HG02981 (cell line): ENCODE measurements at regions not wholly inside any gene's neighbourhood (a gene's known extent, or its start where the extent isn't known, plus 50 kb on each side); places are given as distances from the start of the nearest gene placed in this dataset.

Experiments
- ATAC-seq: cut with Tn5 transposase; IDR thresholded peaks from one replicate; pipeline ENCODE4 v1.9.1; 2021; ENCODE audit warnings: mild to moderate bottlenecking, moderate library complexity; ENCODE audit not compliant: unreplicated experiment

DNA sequence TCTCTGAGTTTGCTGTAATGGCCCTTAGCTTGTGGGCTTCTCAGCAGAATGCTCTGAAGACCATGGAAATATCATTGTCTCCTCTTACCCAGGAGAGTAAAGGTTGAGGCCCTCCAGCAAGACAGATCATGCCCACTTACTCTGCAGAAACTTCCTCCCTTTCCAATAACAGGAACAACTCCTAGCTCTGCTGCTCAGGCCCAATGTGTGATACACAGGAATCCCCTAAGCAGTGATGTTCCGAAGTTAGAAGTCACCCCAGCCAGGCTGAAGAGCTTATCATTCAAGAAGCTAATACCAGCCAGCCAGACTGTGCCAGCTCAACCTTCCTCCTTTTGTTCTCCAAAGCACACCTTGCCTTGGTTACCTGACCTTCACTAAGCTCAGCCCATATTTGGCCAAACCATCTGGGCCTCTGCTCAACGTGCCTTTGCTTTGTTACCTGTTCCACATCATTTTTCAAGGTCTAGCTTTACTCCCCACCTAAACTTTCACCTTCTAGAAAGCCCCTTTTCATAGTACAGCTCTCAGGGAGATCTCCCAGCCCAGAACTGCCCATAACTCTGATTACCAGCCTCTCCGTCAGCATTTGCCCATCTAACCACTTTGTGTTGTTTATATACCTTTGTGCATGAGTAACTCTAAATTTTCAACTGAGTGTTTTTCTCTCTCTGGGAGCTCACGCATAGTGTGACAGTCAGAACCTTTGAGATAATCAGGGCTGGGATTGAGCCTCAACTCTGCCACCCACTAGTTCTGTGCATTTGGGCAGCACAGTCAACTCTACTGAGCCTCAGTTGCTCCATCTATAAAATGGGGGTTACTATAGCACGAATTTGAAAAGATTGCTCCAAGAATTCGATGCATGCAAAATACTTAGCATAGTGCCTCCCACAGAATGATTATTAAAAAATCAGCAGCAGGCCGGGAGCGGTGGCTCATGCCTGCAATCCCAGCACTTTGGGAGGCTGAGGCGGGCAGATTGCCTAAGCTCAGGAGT lies 107.6 kb upstream of the CPEB4 start:
- ATAC-seq = no peak

DNA sequence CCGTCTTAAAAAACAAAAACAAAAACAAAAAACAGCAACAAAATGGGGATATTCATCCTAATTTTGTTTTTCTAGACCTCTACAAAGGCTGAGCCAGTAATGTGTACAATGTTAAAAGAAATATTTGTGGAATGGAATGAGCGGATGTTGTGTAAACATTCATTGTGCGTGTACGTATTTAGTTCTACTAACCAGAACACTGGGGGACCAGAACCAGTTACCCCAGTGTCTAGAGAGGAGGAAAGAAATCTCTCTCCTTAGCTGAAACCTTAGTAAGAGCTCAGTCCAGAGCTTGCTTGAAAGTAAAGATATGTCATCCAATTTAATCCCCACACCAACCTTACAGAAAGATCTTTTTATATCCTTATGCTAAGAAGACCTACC lies 106.7 kb upstream of the CPEB4 start:
- ATAC-seq = no peak

DNA sequence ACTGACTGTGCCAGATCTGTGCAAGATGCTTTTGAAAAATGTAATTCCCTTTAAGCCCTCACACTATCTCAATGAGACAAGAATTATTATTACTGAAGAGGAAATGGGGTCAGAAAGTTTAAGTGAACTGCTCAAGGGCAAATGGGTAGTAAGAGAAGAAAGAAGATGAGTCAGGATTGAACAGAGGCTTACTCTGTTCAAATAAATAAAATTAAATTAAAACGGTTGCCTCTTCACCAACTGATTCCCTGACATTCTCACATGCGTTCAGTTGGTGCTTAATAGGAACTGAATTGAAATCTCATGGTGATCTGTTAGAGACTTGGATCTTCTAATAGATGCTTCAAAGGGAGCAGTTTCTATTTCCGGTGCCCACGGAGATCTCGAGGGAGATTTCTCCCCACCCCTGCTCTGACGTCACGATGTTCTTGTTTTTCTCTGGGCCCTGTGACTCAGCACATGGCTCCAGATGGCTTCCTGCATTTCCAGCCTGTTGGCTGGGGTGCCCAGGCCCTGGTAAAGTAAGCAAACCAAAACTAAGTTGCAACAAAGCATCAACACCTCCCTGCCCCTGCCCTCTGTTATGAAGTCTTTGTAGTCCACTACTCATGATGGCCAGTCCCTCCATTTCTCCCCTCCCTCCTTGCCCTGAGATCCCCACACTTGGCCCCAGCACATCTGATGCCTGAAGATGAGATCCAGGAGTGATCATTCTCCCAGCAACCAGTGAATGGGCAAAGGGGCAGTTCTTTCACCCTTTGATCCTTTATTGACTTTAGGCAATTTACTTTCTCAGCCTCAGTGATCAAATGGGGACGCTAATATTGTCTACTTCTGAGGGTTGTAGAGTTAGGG lies 106.1 kb upstream of the CPEB4 start:
- ATAC-seq = no peak

DNA sequence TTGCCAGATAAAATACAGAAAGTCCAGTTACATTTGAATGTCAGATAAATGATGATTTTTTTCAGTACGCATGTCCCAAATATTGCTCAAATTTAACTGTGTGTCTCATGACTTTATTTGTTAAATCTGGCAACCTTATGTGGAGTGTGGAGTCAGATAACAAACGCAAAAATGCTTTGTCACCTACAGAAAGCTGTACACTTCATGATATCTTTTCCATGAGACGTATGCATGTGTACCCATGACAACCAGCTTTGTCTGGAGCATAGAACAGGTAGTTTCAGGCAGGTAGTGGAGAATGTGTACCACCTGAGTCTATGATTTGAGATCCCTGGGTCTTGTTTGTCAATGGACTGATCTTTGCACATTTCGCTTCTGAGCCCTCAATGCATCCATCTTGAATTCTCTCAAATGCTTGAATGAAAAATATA lies 105.5 kb upstream of the CPEB4 start:
- ATAC-seq = no peak

DNA sequence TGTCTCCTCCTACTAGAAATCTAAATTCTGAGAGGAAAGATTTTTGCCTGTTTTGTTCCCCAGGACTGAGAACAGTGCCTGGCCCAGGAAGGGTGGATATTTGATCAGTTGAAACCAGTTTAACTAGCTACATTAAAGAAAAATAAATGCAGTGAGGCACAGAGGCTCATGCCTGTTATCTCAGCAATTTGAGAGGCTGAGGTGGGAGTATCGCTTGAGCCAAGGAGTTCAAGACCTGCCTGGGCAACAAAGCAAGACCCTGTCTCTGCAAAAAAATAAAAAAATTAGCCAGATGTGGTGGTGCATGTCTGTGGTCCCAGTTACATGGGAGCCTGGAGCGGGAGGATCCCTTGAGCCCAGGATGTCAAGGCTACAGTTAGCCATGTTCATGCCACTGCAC lies 104.8 kb upstream of the CPEB4 start:
- no peak for ATAC-seq

DNA sequence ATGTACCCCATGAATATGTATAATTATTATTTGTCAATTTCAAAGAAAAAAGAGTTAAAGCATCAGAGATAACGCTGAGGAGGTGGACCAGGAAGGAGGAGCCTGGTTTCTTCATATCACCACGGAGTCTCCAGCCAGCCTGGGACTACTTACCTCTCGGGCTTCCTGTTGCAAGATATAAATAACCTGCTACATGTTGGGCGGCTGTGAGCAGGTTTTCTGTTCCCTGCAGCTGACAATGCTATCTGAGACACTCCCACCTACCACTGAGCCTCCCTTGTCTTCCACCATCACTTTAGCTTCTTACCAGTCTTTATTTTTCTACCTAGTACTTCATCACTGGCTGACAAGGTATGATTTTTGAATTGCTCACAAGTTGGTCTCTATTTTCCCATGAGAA lies 102.7 kb upstream of the CPEB4 start:
- no peak for ATAC-seq

DNA sequence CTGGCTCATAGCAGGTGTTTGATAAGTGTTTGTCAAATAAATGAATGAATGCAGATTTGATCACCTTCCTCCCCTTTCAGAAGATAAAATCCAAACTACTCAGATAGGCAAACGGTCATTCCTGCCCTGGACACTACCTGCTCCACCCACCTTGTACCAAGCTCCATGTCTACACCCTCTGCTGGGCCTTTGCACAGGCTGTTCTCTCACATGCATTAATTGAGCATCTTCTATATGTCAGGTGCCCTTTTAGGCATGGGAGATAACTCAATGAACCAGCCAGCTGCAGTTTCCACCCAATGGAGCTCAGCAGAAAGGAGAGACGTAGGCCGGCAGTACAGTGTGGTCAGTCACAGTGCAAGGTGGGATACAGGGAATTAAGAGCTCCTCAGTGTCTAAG lies 102.3 kb upstream of the CPEB4 start:
- ATAC-seq = no peak

DNA sequence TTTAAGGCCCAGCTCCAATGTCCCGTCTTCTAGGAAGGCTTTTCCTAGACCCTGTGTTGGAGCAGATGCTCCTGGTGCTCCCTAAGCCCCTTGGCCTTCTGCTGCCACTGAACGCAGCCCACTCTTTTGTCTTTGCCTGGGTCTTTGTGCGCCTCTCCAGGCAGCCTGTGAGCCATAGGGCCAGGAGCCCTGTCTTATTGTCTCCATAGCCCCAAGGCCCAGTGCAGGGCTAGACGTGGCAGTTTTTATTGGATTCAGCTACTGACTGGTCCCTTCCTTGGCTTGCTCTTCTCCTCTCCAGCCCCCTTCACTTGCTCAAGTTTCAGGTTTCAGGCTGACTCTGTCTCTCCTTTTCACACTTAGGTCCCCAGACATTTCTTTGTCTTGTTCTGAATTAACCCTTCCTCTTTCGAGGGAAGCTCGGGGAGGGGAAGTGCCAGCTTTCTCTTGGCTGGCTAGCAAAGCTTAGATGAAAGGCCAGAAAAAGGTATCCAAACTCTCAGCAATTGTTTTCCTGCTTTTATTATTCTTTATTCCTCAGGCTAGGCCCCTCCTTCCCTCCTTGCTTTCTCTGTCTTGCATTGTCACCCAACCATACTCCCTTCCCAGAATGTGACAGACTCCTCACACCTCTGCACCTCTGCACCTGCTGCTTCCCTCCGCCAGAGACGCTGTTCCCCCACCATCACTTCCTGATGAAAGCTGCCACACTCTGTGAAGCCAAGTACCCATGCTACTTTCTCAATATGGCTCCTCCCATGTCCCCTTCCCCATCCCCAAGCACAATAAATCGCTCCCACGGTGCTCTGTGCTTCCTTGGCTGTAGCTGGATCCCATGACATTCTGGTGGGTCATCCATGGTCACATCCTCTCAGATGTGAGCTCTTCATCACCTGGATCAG lies 101.6 kb upstream of the CPEB4 start:
- ATAC-seq = peak; percentile 50

DNA sequence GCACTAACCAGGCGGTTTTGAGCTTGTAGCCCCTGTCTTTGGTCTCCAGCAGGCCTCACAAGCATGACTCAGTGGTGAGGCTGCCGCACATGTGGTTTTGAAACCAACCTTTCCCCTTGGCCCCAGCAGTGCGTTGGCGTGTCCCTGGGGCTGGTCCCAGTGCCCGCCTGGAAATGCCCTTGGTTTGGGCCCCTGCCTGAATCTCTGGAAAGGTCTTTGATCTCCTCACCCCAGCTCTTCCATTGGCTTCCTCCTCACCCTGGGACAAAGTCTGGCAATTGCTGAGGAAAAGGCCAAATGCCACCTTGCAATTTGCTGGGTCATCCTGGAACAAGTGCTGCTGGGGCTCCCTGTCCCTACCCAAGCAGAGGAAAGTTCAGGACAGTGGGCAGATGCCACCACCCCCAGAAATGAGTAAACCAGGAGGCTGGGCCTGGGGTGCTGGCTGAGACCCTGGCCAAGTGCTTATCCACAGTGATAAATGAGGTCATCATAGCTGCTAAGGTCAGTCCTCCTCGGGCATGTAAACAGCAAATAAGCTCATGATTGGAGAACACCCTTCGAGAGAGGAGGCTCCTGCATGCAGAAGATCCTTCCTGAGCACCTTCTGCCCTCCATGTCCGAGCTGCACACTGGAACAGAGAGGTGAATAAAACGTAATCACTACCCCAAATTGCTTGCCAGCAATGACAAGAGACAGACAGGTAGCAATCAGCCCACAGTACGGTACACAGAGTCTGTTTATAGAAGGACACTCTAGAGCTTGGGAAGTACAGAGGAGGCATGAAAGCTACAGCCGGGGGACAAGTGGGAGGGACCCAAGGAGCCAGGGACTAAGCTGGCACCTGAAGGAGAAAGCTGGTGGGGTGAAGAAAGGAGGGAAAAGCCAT lies 98.9 kb upstream of the CPEB4 start:
- ATAC-seq = no peak

DNA sequence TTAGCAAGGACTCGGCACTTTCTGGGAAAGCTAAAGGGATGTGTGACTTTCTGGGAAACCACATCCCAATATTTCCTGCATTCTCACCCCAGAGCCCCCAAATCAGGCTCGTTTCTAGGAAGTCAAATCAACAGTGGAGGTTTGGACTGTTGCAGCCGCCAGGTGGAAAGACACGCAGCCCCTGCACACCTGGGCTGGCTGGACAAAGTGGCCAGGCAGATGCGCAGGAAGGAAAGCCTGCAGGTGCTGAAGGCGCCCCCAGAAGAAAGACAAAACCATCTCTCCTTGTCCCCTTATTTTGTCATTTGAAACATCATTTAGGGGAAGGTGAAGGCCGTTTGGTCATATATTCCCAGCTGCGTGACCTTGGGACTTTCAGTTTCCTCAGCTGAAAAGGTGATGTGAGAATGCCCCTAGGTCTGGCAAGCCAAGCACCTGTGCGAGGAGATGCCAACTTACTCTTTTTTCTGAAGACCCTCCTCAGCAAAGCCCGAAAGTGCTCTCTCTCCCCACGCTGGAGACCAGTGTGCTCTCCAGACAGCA lies 97.9 kb upstream of the CPEB4 start:
- ATAC-seq = no peak

DNA sequence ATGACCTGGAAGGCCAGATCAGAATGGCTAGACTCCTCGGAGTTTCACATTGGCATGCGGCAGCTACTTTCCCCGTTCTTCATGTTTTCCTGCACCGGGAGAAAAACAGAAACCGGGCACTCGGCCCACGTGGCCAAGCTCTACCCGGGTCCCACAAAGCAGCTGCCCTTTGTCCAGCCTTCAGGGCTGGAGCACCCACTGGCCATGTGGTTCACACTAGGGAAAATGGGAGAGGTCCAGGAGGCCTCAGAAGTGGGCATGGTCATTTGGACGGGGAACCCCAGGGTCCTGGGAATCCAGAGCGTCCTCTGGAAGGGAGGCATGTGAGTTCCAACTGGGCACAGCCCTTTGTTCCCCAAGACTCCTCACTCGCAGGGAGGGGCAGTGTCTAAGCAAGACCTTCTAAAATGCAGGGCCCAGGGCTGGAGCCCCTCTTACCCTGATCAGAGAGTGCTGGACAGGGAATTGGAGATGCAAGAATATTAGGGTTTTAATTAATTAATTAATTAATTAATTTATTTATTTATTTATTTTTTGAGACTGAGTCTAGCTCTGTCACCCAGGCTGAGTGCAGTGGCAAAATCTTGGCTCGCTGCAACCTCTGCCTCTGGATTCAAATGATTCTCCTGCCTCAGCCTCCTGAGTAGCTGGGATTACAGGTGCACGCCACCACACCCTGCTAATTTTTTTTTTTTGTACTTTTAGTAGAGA lies 97.2 kb upstream of the CPEB4 start:
- ATAC-seq = no peak

DNA sequence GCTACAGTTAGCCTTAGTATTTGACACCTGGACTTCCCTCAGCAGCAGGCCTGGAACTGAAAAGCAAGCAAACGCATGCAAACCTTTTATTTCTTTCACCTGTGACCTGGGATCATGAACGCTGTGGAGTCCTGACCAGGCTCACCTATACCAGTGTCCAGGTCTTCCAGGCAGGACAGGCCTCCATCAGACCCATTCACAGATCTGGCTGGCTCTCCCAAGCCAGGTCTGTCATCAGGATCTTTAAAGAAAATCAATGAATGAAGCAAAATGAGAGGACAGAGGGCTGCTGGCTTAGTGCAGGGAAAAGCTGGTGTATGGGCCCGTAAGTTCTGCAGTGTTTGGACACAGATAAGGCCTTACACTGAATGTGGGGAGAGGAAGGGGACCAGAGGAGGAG lies 96.3 kb upstream of the CPEB4 start:
- ATAC-seq = no peak

DNA sequence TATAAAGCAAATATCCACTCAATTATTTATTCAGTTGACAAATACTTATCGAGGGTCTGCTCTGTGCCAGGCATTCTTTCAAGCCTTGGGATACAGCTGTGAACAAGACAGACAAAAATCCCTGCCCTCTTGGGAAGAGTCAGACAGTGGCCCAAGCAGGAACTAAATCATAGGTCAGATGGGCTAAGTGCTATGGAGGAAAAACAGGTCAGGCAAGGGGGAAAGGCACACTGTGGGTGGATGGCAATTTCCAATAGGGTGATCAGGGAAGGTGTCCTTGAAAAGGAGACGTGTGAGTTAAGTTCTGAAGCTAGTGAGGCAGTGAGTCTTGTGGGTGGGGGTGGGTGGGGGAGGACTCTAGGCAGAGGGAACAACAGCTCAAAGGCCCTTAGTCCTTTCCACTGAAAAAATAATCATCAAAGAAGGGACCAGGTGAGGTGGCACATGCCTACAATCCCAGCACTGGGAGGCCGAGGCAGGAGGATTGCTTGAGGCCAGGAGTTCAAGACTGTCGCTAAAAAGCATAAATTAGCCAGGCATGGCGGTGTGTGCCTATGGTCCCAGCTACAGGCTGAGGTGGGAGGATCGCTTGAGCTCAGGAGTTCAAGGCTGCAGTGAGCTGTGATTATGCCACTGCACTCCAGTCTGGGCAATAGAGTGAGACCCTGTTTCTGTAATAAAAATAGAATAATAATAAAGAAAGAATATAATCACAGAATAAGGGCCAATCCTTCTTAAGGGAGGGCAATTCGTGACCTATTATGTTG lies 95.2 kb upstream of the CPEB4 start:
- ATAC-seq = no peak

DNA sequence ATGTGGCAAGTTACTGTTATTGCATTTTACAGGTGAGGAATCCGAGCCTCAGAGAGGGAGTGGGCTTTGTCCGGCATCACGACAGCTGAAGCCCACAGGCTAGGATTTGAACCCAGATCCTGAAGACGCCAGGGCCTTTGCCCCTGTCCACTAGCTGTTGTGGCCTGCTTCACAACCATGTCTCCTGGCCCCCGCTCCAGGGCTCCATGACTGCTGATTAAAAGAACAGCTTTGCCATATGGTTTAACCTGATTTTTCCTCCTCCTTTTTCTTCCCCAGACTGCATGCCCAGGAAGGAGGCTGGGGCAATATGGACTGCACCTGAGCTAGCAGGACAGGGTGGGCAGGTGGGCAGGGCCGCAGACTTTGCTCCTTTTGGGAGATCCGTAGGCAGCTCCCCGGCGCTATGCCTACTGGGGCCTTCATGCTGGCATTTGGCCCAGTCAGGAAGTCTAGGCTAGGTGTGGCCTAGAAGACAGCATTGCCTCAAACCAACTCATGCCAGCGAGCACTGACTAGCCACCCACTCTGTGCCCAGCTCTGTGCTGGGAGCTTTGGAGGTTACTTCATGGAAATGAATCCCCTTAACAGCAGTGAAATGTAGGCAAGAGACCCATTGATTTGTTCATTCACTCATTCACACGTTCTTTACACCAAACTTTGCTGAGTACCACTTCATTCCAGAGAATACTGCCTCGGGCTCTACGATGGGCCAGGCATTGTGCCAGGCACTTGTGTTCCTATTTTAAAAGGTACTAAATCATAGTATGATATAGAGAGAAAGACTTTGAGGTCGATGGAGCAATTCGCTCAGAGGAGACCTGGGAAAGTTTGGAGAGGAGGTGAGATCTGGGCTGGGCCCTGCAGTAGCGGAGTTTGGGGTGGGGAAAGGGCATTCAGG lies 94.3 kb upstream of the CPEB4 start:
- ATAC-seq = no peak

DNA sequence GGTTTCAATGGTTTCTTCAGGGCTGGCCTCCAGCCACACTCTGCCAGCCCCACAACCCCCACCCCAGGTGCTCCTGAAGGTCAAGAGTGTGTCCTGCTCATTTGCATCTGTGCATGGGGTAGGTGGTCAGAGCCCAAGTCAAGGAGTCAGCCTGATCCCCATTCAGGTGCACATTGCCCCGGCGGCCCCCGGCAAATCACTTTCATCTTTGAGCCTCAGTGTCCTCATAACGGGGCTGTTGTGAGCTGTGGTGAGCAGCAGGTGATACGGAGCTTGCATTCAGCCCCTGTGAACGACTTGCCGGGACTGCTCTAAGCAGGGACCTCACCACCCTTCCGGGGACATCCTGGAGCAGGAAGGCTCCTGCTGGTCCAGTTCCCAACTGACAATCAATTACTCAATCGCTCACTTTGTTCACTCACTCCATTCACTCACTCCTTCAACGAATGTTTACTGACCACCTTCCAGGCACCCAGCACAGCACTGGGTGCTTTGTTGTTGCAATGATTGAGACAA lies 93.2 kb upstream of the CPEB4 start:
- ATAC-seq = no peak

DNA sequence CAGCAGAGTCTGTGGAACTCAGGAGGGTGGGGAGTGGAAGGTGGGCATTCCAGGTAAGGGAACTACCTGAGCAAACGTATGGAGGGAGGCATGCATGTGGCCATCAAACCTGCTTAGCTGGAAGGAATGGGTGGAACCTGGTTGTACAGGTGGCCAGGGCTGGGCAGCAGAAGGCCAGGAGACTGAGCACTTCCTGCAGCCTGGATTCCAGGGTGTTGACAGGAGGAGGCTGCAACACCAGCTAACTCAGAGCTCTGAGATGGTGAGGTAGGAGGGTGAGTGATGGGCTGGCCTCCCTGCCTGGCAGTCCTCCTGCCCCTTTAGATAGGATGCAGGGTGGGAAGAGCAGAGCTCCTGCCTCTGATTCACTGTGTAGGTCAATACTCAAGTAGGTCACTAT lies 92.5 kb upstream of the CPEB4 start:
- no peak for ATAC-seq
